ENCODE measurements at regions not wholly inside any gene's neighbourhood (a gene's known extent, or its start where the extent isn't known, plus 50 kb on each side); places are given as distances from the start of the nearest gene placed in this dataset.

GRCh38 chr2:155203178-155203577 is 504.7 kb downstream of the KCNJ3 start:
- 0 out of 2 replicates have a peak, but pooled peaks have one; percentile 13 for TF ChIP-seq CTCF (IDR thresholded peaks at IDR 0.05)

GRCh38 chr2:155200753-155201152 is 502.3 kb downstream of the KCNJ3 start:
- TF ChIP-seq CTCF (IDR thresholded peaks at IDR 0.05) = no peak

GRCh38 chr2:155190342-155190741 is 491.8 kb downstream of the KCNJ3 start:
- TF ChIP-seq CTCF (IDR thresholded peaks at IDR 0.05) = no peak

GRCh38 chr2:155178921-155179320 is 480.4 kb downstream of the KCNJ3 start:
- no peak for TF ChIP-seq CTCF (IDR thresholded peaks at IDR 0.05)

GRCh38 chr2:155176345-155176744 is 477.9 kb downstream of the KCNJ3 start:
- no peak for TF ChIP-seq CTCF (IDR thresholded peaks at IDR 0.05)

GRCh38 chr2:155169317-155169716 is 470.8 kb downstream of the KCNJ3 start:
- no peak for TF ChIP-seq CTCF (IDR thresholded peaks at IDR 0.05)

GRCh38 chr2:155162494-155162893 is 464.0 kb downstream of the KCNJ3 start:
- no peak for TF ChIP-seq CTCF (IDR thresholded peaks at IDR 0.05)

- no peak for TF ChIP-seq CTCF (IDR thresholded peaks at IDR 0.05)
These were observed 462.8 kb downstream of the KCNJ3 start for GRCh38 chr2:155161314-155161713.
